Transverse colon (tissue), 4 donors: ENCODE measurements at regions not wholly inside any gene's neighbourhood (a gene's known extent, or its start where the extent isn't known, plus 50 kb on each side); places are given as distances from the start of the nearest gene placed in this dataset.
"Not testable (repeated sequence)": the region's sequence is repeated elsewhere in the genome, so short reads cannot be mapped to it uniquely, and the experiment has no call there.

Source experiments
- DNase-seq: peaks from one replicate; pipeline ENCODE4 v3.0.0-alpha.2; 2019
- H3K27ac ChIP-seq, 4 donors: fragments of 200-600 bp; sonication (generic); 2 replicates each; pipeline ENCODE4 v1.5.1; 2016 to 2018; ENCODE audit warnings: inconsistent platforms in 4 of 4
- H3K27me3 ChIP-seq: fragments of 200-600 bp; sonication (generic); 2 replicates; pipeline ENCODE4 v1.5.1; 2017; ENCODE audit warnings: inconsistent platforms
- H3K36me3 ChIP-seq, 4 donors: fragments of 200-600 bp; sonication (generic); 2 replicates each; pipeline ENCODE4 v1.5.1; 2017 to 2019; ENCODE audit warnings: inconsistent platforms in 4 of 4
- H3K4me1 ChIP-seq, 4 donors: fragments of 200-600 bp; sonication (generic); 2 replicates each; pipeline ENCODE4 v1.5.1; 2017 to 2020; ENCODE audit warnings: inconsistent platforms in 4 of 4
- H3K4me3 ChIP-seq, 4 donors: fragments of 200-600 bp; sonication (generic); 1 replicate in 1 of 4; 2 replicates in 3 of 4; pipeline versions ENCODE4 v1.5.1 to v1.6.1; 2017 to 2019; ENCODE audit warnings: inconsistent platforms in 4 of 4
- H3K9me3 ChIP-seq, 2 donors: fragments of 200-600 bp; sonication (generic); 2 replicates each; pipeline ENCODE4 v1.5.1; 2017 to 2019; ENCODE audit warnings: inconsistent platforms in 2 of 2
- EP300 ChIP-seq: sonication (generic); formaldehyde crosslinking; IDR thresholded peaks from one replicate; pipeline ENCODE4 v1.6.1; 2017; ENCODE audit warnings: antibody characterized with exemption, low read depth
- POLR2A ChIP-seq: fragments of 450-650 bp; IDR thresholded peaks from one replicate; pipeline ENCODE4 v1.6.1; 2016; ENCODE audit warnings: antibody characterized with exemption, mild to moderate bottlenecking, moderate library complexity
- POLR2AphosphoS5 ChIP-seq, 3 donors: sonication (generic); formaldehyde crosslinking; IDR thresholded peaks; one replicate each; pipeline ENCODE4 v1.6.1; 2016; ENCODE audit warnings: antibody characterized with exemption in 3 of 3
- WGBS, 2 donors: methylation state at CpG; one replicate each; pipeline ENCODE4 v1.1.5; 2018; ENCODE audit warnings: low coverage in 1 of 2; 5-methylcytosine and 5-hydroxymethylcytosine counted together
- in situ Hi-C, 4 donors: fragments of 200-750 bp; cut with MboI; loops; one replicate each; pipeline versions ENCODE4 v1.15.0 to v1.15.1; 2017; ENCODE audit warnings: low sequenced_read_pairs in 3 of 4, low pct_ligation_motif_present in 1 of 4, low pct_unique_long_range_greater_than_20kb in 1 of 4
- intact Hi-C: fragments of 100-400 bp; cut with DNase I; formaldehyde crosslinking; loops from one replicate; pipeline ENCODE4 v1.15.1; 2023; ENCODE audit warnings: low total_unique reads
- TF ChIP-seq, protein P1 (sequence below), 5 experiments: fragments of 200-600 bp in 3 of 5; fragments of 450-650 bp in 2 of 5; sonication (generic) in 3 of 5; IDR thresholded peaks; 1 replicate in 2 of 5; 2 replicates in 3 of 5; pipeline ENCODE4 v1.5.1; 2016 to 2017; ENCODE audit warnings: antibody characterized with exemption in 5 of 5, inconsistent platforms in 3 of 5, mild to moderate bottlenecking in 2 of 5, moderate library complexity in 1 of 5

DNA sequence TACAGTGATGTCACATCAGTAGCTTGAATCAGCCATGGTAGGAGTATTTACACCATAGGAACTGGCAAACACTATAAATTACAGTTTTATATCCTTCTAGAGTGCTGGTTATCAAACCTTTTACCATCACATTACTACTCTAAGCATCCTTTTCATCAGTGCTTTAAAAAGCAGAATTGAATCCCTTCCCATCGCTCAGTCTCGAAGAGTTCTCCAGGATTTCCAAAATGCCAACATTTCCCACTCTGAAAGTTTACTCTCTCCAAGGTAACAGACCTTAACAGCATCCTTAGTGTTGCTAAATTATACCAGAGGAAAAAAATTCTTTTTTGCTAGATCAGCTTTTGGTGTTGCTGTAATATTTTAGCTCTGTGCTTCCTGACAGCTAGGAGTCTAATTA is 209.4 kb upstream of the USP15 start:
- H3K4me1 ChIP-seq: no peaks in the 10 kb centered on the region

DNA sequence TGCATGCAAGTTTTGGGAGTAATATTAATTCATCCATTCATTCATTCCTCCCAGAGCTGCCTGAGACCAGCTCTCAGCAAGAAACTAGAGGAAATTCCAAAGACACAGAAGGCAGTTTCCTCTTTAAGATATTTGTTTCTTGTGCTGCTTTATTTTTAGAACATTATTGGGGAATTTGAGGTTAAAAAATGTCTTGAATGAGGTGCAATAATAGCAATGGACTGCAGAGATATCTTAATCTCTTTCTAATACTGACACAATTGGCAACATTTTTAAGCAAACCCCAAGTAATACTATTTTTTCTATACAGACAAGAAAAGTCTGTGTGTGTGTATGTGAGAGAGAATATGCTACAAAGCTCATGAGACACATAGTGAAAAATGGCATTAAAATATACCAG is 190.2 kb upstream of the USP15 start:
- TF ChIP-seq, protein P1, sequence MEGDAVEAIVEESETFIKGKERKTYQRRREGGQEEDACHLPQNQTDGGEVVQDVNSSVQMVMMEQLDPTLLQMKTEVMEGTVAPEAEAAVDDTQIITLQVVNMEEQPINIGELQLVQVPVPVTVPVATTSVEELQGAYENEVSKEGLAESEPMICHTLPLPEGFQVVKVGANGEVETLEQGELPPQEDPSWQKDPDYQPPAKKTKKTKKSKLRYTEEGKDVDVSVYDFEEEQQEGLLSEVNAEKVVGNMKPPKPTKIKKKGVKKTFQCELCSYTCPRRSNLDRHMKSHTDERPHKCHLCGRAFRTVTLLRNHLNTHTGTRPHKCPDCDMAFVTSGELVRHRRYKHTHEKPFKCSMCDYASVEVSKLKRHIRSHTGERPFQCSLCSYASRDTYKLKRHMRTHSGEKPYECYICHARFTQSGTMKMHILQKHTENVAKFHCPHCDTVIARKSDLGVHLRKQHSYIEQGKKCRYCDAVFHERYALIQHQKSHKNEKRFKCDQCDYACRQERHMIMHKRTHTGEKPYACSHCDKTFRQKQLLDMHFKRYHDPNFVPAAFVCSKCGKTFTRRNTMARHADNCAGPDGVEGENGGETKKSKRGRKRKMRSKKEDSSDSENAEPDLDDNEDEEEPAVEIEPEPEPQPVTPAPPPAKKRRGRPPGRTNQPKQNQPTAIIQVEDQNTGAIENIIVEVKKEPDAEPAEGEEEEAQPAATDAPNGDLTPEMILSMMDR (IDR thresholded peaks at IDR 0.05): no peak
- no peak for TF ChIP-seq EP300
- TF ChIP-seq POLR2A: no peak
- no peak for TF ChIP-seq POLR2AphosphoS5 (IDR thresholded peaks at IDR 0.05)
- no peak for DNase-seq
- Histone ChIP-seq H3K4me3 (no peak overlapping the region), H3K36me3 (no peaks in the 10 kb centered on the region), H3K9me3 (no peaks in the 10 kb centered on the region), H3K27me3 (no peaks in the 10 kb centered on the region), H3K4me1 (no peaks in the 10 kb centered on the region), H3K27ac (no peak overlapping the region)
- intact Hi-C loops: no loop called here
- in situ Hi-C loops: no loop called here

More for the DNA sequence above, 209.4 kb upstream of the USP15 start:
- no peak for DNase-seq
- in situ Hi-C loops (no loop called here), intact Hi-C loops (no loop called here)
- no peak for TF ChIP-seq EP300
- Histone ChIP-seq H3K27ac (no peak overlapping the region), H3K36me3 (no peaks in the 10 kb centered on the region), H3K9me3 (no peaks in the 10 kb centered on the region), H3K4me3 (no peak overlapping the region), H3K27me3 (no peaks in the 10 kb centered on the region)
- 84 to 97% methylated on average over 2 of the region's 2 CpGs for WGBS, 2 donors

DNA sequence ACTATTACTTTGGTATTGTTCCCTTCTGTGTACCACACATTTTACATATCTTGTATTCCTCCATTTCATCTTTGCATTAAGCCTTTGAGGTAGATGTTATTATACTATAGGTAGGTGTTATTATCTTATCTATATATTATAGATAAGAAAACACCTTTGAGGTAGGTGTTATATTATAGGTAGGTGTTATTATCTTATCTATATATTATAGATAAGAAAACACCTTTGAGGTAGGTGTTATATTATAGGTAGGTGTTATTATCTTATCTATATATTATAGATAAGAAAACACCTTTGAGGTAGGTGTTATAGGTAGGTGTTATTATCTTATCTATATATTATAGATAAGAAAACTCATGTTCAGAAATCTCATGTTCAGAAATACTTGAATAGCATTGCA is 187.0 kb upstream of the USP15 start:
- H3K27ac ChIP-seq, H3K4me3 ChIP-seq, in situ Hi-C loops, H3K9me3 ChIP-seq, DNase-seq, H3K27me3 ChIP-seq, H3K36me3 ChIP-seq, H3K4me1 ChIP-seq, intact Hi-C loops: not testable (repeated sequence)

DNA sequence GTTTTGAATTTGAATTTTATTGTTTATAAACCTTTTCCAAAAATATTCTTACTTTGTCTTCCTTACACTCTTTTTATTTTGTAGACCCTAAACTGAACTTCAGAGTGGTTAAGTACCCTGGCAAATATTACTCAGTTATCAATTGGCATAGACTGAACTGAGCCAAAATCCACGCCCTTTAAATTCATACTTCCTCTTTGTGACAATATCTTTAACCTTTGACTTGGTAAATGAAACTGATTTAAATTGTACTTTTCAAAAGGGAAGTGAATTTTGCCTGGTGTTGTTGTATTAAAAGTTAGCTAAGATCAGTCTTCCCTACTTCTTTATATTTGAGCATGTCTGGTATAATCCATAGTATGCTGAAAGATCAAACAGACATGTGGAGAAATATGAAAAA is 184.3 kb upstream of the USP15 start:
- in situ Hi-C loops: no loop called here
- Histone ChIP-seq H3K4me3 (no peak overlapping the region), H3K27me3 (no peaks in the 10 kb centered on the region), H3K9me3 (no peaks in the 10 kb centered on the region), H3K36me3 (no peaks in the 10 kb centered on the region), H3K4me1 (no peaks in the 10 kb centered on the region), H3K27ac (no peak overlapping the region)
- 23 to 32% methylated on average over 1 of the region's 1 CpG for WGBS, 2 donors
- TF ChIP-seq EP300 (no peak), POLR2AphosphoS5 (IDR thresholded peaks at IDR 0.05) (no peak), POLR2A (no peak)
- TF ChIP-seq, protein P1 (IDR thresholded peaks at IDR 0.05): no peak
- intact Hi-C loops: no loop called here
- DNase-seq: no peak

DNA sequence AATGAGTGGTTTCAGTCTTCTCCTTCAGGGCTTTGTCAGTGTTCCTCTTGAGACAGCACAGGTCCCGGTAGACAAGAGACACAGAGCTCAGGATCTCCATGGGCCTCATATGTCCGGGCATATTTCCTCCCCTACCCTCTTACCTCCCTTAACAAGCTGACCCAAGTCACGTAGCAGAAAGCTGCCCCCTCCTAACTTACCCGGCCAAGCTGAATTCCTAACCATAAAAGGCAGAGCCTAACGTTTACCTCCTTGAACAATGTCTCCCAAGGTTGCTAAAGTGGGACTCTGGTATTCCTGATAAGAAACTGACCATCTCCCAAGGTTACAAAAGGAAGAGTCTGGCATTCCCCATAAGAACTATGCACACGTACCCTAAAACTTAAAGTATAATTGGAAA is 182.2 kb upstream of the USP15 start:
- Histone ChIP-seq H3K4me1 (no peaks in the 10 kb centered on the region), H3K36me3 (no peaks in the 10 kb centered on the region), H3K27me3 (no peaks in the 10 kb centered on the region), H3K9me3 (no peaks in the 10 kb centered on the region), H3K27ac (no peak overlapping the region), H3K4me3 (no peak overlapping the region)
- intact Hi-C loops: no loop called here
- no peak for DNase-seq
- no peak for TF ChIP-seq EP300
- no peak for TF ChIP-seq POLR2AphosphoS5 (IDR thresholded peaks at IDR 0.05)
- TF ChIP-seq POLR2A: no peak
- TF ChIP-seq, protein P1 (IDR thresholded peaks at IDR 0.05): no peak
- in situ Hi-C loops: no loop called here
- 59 to 81% methylated on average over 5 to 6 of the region's 6 CpGs for WGBS, 2 donors
